ENCODE measurements at regions not wholly inside any gene's neighbourhood (a gene's known extent, or its start where the extent isn't known, plus 50 kb on each side); places are given as distances from the start of the nearest gene placed in this dataset.

- TF ChIP-seq, protein P1, sequence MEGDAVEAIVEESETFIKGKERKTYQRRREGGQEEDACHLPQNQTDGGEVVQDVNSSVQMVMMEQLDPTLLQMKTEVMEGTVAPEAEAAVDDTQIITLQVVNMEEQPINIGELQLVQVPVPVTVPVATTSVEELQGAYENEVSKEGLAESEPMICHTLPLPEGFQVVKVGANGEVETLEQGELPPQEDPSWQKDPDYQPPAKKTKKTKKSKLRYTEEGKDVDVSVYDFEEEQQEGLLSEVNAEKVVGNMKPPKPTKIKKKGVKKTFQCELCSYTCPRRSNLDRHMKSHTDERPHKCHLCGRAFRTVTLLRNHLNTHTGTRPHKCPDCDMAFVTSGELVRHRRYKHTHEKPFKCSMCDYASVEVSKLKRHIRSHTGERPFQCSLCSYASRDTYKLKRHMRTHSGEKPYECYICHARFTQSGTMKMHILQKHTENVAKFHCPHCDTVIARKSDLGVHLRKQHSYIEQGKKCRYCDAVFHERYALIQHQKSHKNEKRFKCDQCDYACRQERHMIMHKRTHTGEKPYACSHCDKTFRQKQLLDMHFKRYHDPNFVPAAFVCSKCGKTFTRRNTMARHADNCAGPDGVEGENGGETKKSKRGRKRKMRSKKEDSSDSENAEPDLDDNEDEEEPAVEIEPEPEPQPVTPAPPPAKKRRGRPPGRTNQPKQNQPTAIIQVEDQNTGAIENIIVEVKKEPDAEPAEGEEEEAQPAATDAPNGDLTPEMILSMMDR (IDR thresholded peaks at IDR 0.05): no peak
- TF ChIP-seq POLR2A (IDR thresholded peaks at IDR 0.05) (no peak), POLR2AphosphoS5 (IDR thresholded peaks at IDR 0.05) (peak in 1 of 4 donors; percentile 26), EP300 (IDR thresholded peaks at IDR 0.05) (no peak)
Measured at GRCh38 chr9:80796632-80797031, 892.7 kb downstream of the TLE1 start.

Data from sigmoid colon (tissue), 4 donors.